HG03280 (cell line): ENCODE measurements at regions not wholly inside any gene's neighbourhood (a gene's known extent, or its start where the extent isn't known, plus 50 kb on each side); places are given as distances from the start of the nearest gene placed in this dataset.

ENCODE experiments used
- ATAC-seq: cut with Tn5 transposase; IDR thresholded peaks from one replicate; pipeline ENCODE4 v1.9.1; 2021; ENCODE audit warnings: mild to moderate bottlenecking, moderate library complexity; ENCODE audit not compliant: unreplicated experiment

GRCh38 chr11:13907678-13908077 lies 54.8 kb upstream of the SPON1 start:
- no peak for ATAC-seq

- no peak for ATAC-seq
Measured at GRCh38 chr11:13908535-13908934, 54.0 kb upstream of the SPON1 start.
